K562 (cell line): ENCODE measurements at regions not wholly inside any gene's neighbourhood (a gene's known extent, or its start where the extent isn't known, plus 50 kb on each side); places are given as distances from the start of the nearest gene placed in this dataset.

Experiments
- ATAC-seq: fragments of 200-7000 bp; cut with Tn5 transposase; 3 replicates; pipeline ENCODE4 v1.9.1; 2020; ENCODE audit warnings: moderate library complexity
- BruUV-seq: library from RNA; stranded (reverse); fragments of 400-500 nt; replicated peaks from 2 replicates; lab custom pipeline; 2021; lab: Mats Ljungman, UMichigan
- CTCF ChIA-PET: fragments of 300-600 bp; formaldehyde crosslinking; extraction: SDS; loops from one replicate; lab custom pipeline; 2021; ENCODE audit warnings: low intra/inter-chr PET ratio; lab: Yijun Ruan, JAX
- POLR2A ChIA-PET: fragments of 300-600, 350-650 bp; sonication (Branson Sonifier 250); formaldehyde crosslinking; extraction: SDS; loops from one replicate; lab custom pipeline; 2021; ENCODE audit warnings: antibody characterized with exemption, inconsistent platforms; lab: Yijun Ruan, JAX
- DNase-seq, 4 experiments: peaks; one replicate each; pipeline versions ENCODE4 v3.0.0 to v3.0.0-alpha.2; 2011 to 2018; ENCODE audit warnings: low spot score in 3 of 4, mixed read lengths in 3 of 4; ENCODE audit errors: extremely low read depth in 1 of 4
- FAIRE-seq: peaks from 2 replicates; lab custom pipeline; 2011; peaks lifted over from hg19 to GRCh38; lab: Jason Lieb, UNC
- H2AFZ ChIP-seq: 2 replicates; pipeline ENCODE4 v1.6.0; 2011; ENCODE audit warnings: low read depth, low read length, control low read depth, inconsistent platforms
- H3K27ac ChIP-seq: fragments of 200-600 bp; 3 replicates; pipeline ENCODE4 v1.8.0; 2011; ENCODE audit warnings: low read depth, mild to moderate bottlenecking, control low read depth, inconsistent platforms, low read length, moderate library complexity, mixed read lengths; ENCODE audit errors: extremely low read depth
- H3K27me3 ChIP-seq, 2 experiments: fragments of 300-600 bp in 1 of 2; 2 replicates in 1 of 2; 3 replicates in 1 of 2; pipeline versions ENCODE4 v1.6.0 to v1.8.0; 2011; ENCODE audit warnings: inconsistent platforms in 2 of 2, low read length in 2 of 2, mild to moderate bottlenecking in 1 of 2, mixed read lengths in 1 of 2, moderate library complexity in 1 of 2; ENCODE audit not compliant: control insufficient read depth in 2 of 2, insufficient read depth in 2 of 2
- H3K36me3 ChIP-seq: fragments of 300-600 bp; 3 replicates; pipeline ENCODE4 v1.8.0; 2011; ENCODE audit warnings: mild to moderate bottlenecking, low read length, inconsistent platforms; ENCODE audit not compliant: control insufficient read depth, insufficient read depth
- H3K4me1 ChIP-seq, 2 experiments: fragments of 200-600 bp in 1 of 2; replicated peaks in 1 of 2; 2 replicates in 1 of 2; 3 replicates in 1 of 2; pipeline versions ENCODE4 v1.5.1 to v1.8.0; 2011; ENCODE audit warnings: inconsistent platforms in 2 of 2, low read length in 2 of 2, mild to moderate bottlenecking in 1 of 2, mixed read lengths in 1 of 2, moderate library complexity in 1 of 2; ENCODE audit not compliant: control insufficient read depth in 2 of 2, insufficient read depth in 2 of 2
- H3K4me2 ChIP-seq: 2 replicates; pipeline ENCODE4 v1.6.1; 2011; ENCODE audit warnings: low read length, control low read depth, inconsistent platforms, mixed read lengths; ENCODE audit not compliant: insufficient read depth
- H3K4me3 ChIP-seq: fragments of 200-600 bp; sonication (generic), shearing (Covaris generic); 2 replicates; pipeline ENCODE4 v1.5.1; 2016; ENCODE audit warnings: control low read depth, inconsistent platforms
- H3K79me2 ChIP-seq: fragments of 200-600 bp; 3 replicates; pipeline ENCODE4 v1.8.0; 2011; ENCODE audit warnings: low read length, inconsistent platforms; ENCODE audit not compliant: control insufficient read depth, insufficient read depth
- H3K9ac ChIP-seq, 2 experiments: 2 replicates each; pipeline versions ENCODE4 v1.6.0 to v1.6.1; 2011; ENCODE audit warnings: low read depth in 2 of 2, low read length in 2 of 2, control low read depth in 1 of 2, inconsistent platforms in 1 of 2, mild to moderate bottlenecking in 1 of 2, mixed read lengths in 1 of 2; ENCODE audit not compliant: insufficient read depth in 1 of 2
- H3K9me1 ChIP-seq: one replicate; pipeline ENCODE4 v1.6.0; 2011; ENCODE audit warnings: inconsistent platforms, mild to moderate bottlenecking, low read length, moderate library complexity; ENCODE audit not compliant: control insufficient read depth, insufficient read depth
- H3K9me3 ChIP-seq: replicated peaks from 2 replicates; pipeline ENCODE4 v1.5.1; 2011; ENCODE audit warnings: low read depth, low read length, inconsistent platforms; ENCODE audit not compliant: control insufficient read depth, insufficient read depth
- H4K20me1 ChIP-seq: replicated peaks from 2 replicates; pipeline ENCODE4 v1.6.1; 2011; ENCODE audit warnings: low read length, inconsistent platforms, mixed read lengths; ENCODE audit not compliant: control insufficient read depth, insufficient read depth
- E2F3 ChIP-seq: fragments of 250-450 bp; sonication (Bioruptor Pico); IDR thresholded peaks from 2 replicates; pipeline ENCODE4 v1.4.0; 2020; ENCODE audit warnings: mild to moderate bottlenecking
- FIP1L1 ChIP-seq: fragments of 200-400 bp; formaldehyde crosslinking; IDR thresholded peaks from 2 replicates; pipeline ENCODE4 v1.6.1; 2018; ENCODE audit warnings: mild to moderate bottlenecking, low read depth, low read length; ENCODE audit not compliant: poor library complexity, severe bottlenecking
- ILK ChIP-seq: fragments of 450-650 bp; IDR thresholded peaks from 2 replicates; pipeline ENCODE4 v1.6.1; 2016; ENCODE audit warnings: missing genetic modification characterization, low read depth, mild to moderate bottlenecking, missing compliant biosample characterization, moderate library complexity, borderline replicate concordance
- JUNB ChIP-seq: fragments of 450-650 bp; formaldehyde crosslinking; conservative IDR thresholded peaks from 2 replicates; pipeline ENCODE4 v1.4.0; 2020; ENCODE audit warnings: mild to moderate bottlenecking
- NELFE ChIP-seq: IDR thresholded peaks from 2 replicates; pipeline ENCODE4 v1.6.1; 2011; ENCODE audit warnings: mild to moderate bottlenecking; ENCODE audit not compliant: insufficient read depth, insufficient read length
- UBTF ChIP-seq, 2 experiments: IDR thresholded peaks; 2 replicates each; pipeline ENCODE4 v1.6.1; 2012; ENCODE audit warnings: improper control_type of control experiment in 2 of 2, low read depth in 2 of 2, low read length in 2 of 2, borderline replicate concordance in 1 of 2
- ZNF24 ChIP-seq: fragments of 450-650 bp; IDR thresholded peaks from 2 replicates; pipeline ENCODE4 v1.6.1; 2016
- ZNF408 ChIP-seq: fragments of 250-450 bp; sonication (Bioruptor Pico); IDR thresholded peaks from 2 replicates; pipeline ENCODE4 v1.4.0; 2020; ENCODE audit warnings: low read depth, mild to moderate bottlenecking, moderate library complexity
- ZNF584 ChIP-seq: fragments of 200-800 bp; sonication (Bioruptor generic); IDR thresholded peaks from 2 replicates; pipeline ENCODE4 v1.6.1; 2016; ENCODE audit warnings: low read depth, mild to moderate bottlenecking, missing genetic modification characterization, missing compliant biosample characterization
- ZNF740 ChIP-seq, 3 experiments: fragments of 200-800 bp in 1 of 3; sonication (Bioruptor generic) in 1 of 3; sonication (generic) in 1 of 3; formaldehyde crosslinking in 1 of 3; IDR thresholded peaks; 2 replicates each; pipeline versions ENCODE4 v1.6.1 to v1.8.0; 2016 to 2022; ENCODE audit warnings: mild to moderate bottlenecking in 2 of 3, missing compliant biosample characterization in 2 of 3, missing genetic modification characterization in 2 of 3, missing genetic modification reagents in 1 of 3
- ZSCAN32 ChIP-seq: fragments of 450-650 bp; formaldehyde crosslinking; IDR thresholded peaks from 2 replicates; pipeline ENCODE4 v1.4.0; 2020; ENCODE audit warnings: mild to moderate bottlenecking, moderate library complexity
- WGBS: fragments of 100-300 bp; shearing (Covaris generic); methylation state at CpG from one replicate; pipeline ENCODE4 v1.1.6; 2016; ENCODE audit warnings: low coverage, mixed read lengths; ENCODE audit not compliant: insufficient coverage; ENCODE audit errors: missing lambda C conversion rate; 5-methylcytosine and 5-hydroxymethylcytosine counted together
- in situ Hi-C: fragments of 300-500 bp; cut with MboI; formaldehyde crosslinking; loops from 4 replicates; pipeline ENCODE4 v1.15.0; 2018; ENCODE audit warnings: inconsistent platforms, mixed read lengths
- intact Hi-C: fragments of 100-400 bp; cut with micrococcal nuclease; formaldehyde crosslinking; loops from 2 replicates; pipeline ENCODE4 v1.14.2; 2022
- TF ChIP-seq, protein P1 (sequence below): fragments of 250-450 bp; sonication (Bioruptor Pico); IDR thresholded peaks from 2 replicates; pipeline ENCODE4 v1.8.0; 2021; ENCODE audit warnings: mild to moderate bottlenecking, moderate library complexity
- TF ChIP-seq, protein P2 (sequence below): fragments of 250-450 bp; sonication (Bioruptor Pico); IDR thresholded peaks from 2 replicates; pipeline ENCODE4 v1.6.1; 2021; ENCODE audit warnings: mild to moderate bottlenecking
- TF ChIP-seq, protein P3 (sequence below): sonication (generic); formaldehyde crosslinking; IDR thresholded peaks from 2 replicates; pipeline ENCODE4 v1.8.1; 2023; ENCODE audit warnings: mild to moderate bottlenecking, missing genetic modification reagents, moderate library complexity

DNA sequence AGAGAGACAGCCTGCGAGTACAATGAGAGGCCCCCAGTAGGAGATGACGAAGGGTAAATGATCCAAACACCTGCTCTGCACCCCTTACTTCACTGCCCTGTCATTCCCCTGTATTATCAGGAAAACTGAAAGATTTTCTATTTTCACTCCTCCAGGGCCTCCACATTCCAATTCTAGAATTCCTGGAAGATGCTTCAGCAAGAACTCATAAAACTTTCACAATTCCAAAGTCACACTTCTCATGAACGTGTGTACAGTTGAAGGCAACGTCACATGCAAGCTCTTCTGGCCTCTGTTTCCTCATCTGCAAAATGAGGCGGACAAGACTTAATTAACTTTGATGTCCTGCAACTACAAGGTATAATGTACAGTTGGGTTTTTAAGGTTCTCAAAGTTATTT is 62.8 kb upstream of the SPATA12 start (continued):
- no peak for TF ChIP-seq FIP1L1
- TF ChIP-seq JUNB (CRISPR knock-in tag) = no peak
- no peak for TF ChIP-seq ZNF740 (CRISPR knock-in tag; IDR thresholded peaks at IDR 0.05)
- TF ChIP-seq ZNF740 (tag; IDR thresholded peaks at IDR 0.05) = no peak
- TF ChIP-seq, all 486 proteins: peak for 0

DNA sequence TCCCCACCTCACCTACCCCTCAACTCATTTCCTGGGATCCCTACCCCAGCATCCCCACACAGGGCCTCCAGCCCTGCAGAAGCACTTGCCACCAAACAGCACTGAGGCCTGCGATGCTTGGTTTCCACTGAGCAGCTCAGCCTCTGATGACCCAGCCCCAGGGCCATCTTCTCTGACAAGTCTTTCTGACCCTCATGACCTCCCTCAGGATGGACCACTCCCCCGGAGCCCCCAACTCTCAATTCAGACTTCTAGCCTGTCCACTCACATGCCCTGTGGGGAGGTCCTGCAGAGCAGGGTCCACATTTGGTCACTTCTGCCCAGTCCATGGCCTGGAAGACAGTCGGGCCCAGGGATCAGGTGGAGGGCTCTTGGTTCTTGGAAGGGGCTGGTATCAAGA is 63.4 kb upstream of the SPATA12 start:
- 10% methylated on average over 3 of the region's 3 CpGs for WGBS
- in situ Hi-C loops (no loop called here), intact Hi-C loops (loop anchor here (10.0 kb wide), 1 partner anchor 168 kb away; the partner anchor contains the start of gene IL17RD)
- BruUV-seq = no TSS peak
- no peaks in the 10 kb centered on the region for H3K9me3 ChIP-seq
- H3K4me1 ChIP-seq = no peaks in the 10 kb centered on the region
- no peak overlapping the region for H3K9ac ChIP-seq
- DNase-seq = no peak
- H3K79me2 ChIP-seq = no peaks in the 10 kb centered on the region
- no peak overlapping the region for H3K4me2 ChIP-seq
- H2AFZ ChIP-seq = no peak overlapping the region
- no peak for FAIRE-seq
- no peaks in the 10 kb centered on the region for H3K36me3 ChIP-seq
- H3K9me1 ChIP-seq = no peaks in the 10 kb centered on the region
- H4K20me1 ChIP-seq = no peaks in the 10 kb centered on the region
- no peak overlapping the region for H3K4me3 ChIP-seq
- ChIA-PET POLR2A (interaction anchor here (1.3 kb wide), 1 partner anchor 72 kb away, joined by 3 read pairs; no protein-coding TSS in a partner anchor), CTCF (no interaction called here)
- H3K27me3 ChIP-seq = peaks cover 0 to 4% of the 10 kb centered on the region in 2 experiments; a peak in 2 of 5 replicates
- ATAC-seq = no peak
- H3K27ac ChIP-seq = no peak overlapping the region
- TF ChIP-seq, protein P1, sequence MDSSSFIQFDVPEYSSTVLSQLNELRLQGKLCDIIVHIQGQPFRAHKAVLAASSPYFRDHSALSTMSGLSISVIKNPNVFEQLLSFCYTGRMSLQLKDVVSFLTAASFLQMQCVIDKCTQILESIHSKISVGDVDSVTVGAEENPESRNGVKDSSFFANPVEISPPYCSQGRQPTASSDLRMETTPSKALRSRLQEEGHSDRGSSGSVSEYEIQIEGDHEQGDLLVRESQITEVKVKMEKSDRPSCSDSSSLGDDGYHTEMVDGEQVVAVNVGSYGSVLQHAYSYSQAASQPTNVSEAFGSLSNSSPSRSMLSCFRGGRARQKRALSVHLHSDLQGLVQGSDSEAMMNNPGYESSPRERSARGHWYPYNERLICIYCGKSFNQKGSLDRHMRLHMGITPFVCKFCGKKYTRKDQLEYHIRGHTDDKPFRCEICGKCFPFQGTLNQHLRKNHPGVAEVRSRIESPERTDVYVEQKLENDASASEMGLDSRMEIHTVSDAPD (CRISPR knock-in tag) = no peak
- no peak for TF ChIP-seq ILK (tag)
- TF ChIP-seq, protein P2, sequence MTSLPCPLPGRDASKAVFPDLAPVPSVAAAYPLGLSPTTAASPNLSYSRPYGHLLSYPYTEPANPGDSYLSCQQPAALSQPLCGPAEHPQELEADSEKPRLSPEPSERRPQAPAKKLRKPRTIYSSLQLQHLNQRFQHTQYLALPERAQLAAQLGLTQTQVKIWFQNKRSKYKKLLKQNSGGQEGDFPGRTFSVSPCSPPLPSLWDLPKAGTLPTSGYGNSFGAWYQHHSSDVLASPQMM (CRISPR knock-in tag) = no peak
- no peak for TF ChIP-seq UBTF (IDR thresholded peaks at IDR 0.05; ENCODE audit: borderline replicate concordance in 1 of 2, low read depth in 2 of 2, low read length in 2 of 2)
- no peak for TF ChIP-seq E2F3 (CRISPR knock-in tag)
- no peak for TF ChIP-seq NELFE
- TF ChIP-seq ZSCAN32 (CRISPR knock-in tag) = no peak
- no peak for TF ChIP-seq ZNF24
- TF ChIP-seq, protein P3, sequence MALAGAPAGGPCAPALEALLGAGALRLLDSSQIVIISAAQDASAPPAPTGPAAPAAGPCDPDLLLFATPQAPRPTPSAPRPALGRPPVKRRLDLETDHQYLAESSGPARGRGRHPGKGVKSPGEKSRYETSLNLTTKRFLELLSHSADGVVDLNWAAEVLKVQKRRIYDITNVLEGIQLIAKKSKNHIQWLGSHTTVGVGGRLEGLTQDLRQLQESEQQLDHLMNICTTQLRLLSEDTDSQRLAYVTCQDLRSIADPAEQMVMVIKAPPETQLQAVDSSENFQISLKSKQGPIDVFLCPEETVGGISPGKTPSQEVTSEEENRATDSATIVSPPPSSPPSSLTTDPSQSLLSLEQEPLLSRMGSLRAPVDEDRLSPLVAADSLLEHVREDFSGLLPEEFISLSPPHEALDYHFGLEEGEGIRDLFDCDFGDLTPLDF = no peak
- TF ChIP-seq ZNF584 = no peak
- TF ChIP-seq ZNF408 (CRISPR knock-in tag) = no peak
